Stomach (tissue), 4 donors: ENCODE measurements at regions not wholly inside any gene's neighbourhood (a gene's known extent, or its start where the extent isn't known, plus 50 kb on each side); places are given as distances from the start of the nearest gene placed in this dataset.

Source experiments
- EP300 ChIP-seq: sonication (generic); formaldehyde crosslinking; IDR thresholded peaks from one replicate; pipeline ENCODE4 v1.6.1; 2017; ENCODE audit warnings: antibody characterized with exemption
- TF ChIP-seq, protein P1 (sequence below), 7 experiments: fragments of 450-650 bp in 4 of 7; fragments of 200-600 bp in 3 of 7; sonication (generic) in 3 of 7; IDR thresholded peaks; one replicate each; pipeline ENCODE4 v1.5.1; 2016 to 2019; ENCODE audit warnings: antibody characterized with exemption in 7 of 7, control low read depth in 2 of 7, mild to moderate bottlenecking in 1 of 7

DNA sequence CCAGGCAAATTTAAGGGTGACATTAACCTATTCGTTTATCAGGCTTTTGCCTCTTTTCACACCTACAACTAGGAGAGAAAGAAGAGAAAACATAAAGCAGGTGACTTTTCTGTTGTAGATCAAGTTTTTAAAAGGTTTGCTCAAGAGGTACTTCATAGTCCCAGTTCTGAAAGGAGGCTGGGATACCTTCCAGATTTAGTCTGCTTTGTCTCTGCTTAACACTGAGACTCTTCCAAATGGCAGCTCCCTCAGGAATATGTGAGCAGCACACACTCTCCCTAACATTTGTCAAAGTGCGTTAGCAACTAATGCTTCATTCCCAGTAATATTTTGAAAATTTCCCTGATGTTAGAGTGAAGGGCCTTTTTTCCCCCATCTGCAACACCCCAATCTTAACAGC, 133.7 kb upstream of the RASSF8 start:
- TF ChIP-seq EP300: no peak
- TF ChIP-seq, protein P1, sequence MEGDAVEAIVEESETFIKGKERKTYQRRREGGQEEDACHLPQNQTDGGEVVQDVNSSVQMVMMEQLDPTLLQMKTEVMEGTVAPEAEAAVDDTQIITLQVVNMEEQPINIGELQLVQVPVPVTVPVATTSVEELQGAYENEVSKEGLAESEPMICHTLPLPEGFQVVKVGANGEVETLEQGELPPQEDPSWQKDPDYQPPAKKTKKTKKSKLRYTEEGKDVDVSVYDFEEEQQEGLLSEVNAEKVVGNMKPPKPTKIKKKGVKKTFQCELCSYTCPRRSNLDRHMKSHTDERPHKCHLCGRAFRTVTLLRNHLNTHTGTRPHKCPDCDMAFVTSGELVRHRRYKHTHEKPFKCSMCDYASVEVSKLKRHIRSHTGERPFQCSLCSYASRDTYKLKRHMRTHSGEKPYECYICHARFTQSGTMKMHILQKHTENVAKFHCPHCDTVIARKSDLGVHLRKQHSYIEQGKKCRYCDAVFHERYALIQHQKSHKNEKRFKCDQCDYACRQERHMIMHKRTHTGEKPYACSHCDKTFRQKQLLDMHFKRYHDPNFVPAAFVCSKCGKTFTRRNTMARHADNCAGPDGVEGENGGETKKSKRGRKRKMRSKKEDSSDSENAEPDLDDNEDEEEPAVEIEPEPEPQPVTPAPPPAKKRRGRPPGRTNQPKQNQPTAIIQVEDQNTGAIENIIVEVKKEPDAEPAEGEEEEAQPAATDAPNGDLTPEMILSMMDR (IDR thresholded peaks at IDR 0.05): no peak
